GM23338 (cell line): ENCODE measurements at regions not wholly inside any gene's neighbourhood (a gene's known extent, or its start where the extent isn't known, plus 50 kb on each side); places are given as distances from the start of the nearest gene placed in this dataset.

Source experiments
- ATAC-seq: fragments of 200-7000 bp; cut with Tn5 transposase; 3 replicates; pipeline ENCODE4 v1.9.1; 2020
- DNase-seq: peaks from one replicate; pipeline ENCODE4 v3.0.0-alpha.2; 2015; ENCODE audit warnings: low spot score
- H2AFZ ChIP-seq: fragments of 200-600 bp; sonication (generic); 2 replicates; pipeline ENCODE4 v1.8.0; 2016; ENCODE audit warnings: antibody characterized with exemption, mild to moderate bottlenecking, moderate library complexity
- H3F3A ChIP-seq: fragments of 200-600 bp; sonication (generic); replicated peaks from 2 replicates; pipeline ENCODE4 v1.8.0; 2017; ENCODE audit warnings: antibody characterized with exemption, mixed run types, low read depth
- H3K27ac ChIP-seq: fragments of 200-600 bp; sonication (generic); 2 replicates; pipeline ENCODE4 v1.6.1; 2016; ENCODE audit warnings: low read depth
- H3K27me3 ChIP-seq: fragments of 200-600 bp; sonication (generic); 2 replicates; pipeline ENCODE4 v1.8.0; 2016; ENCODE audit warnings: mild to moderate bottlenecking, mixed run types, moderate library complexity; ENCODE audit not compliant: insufficient read depth
- H3K36me3 ChIP-seq: fragments of 200-600 bp; sonication (generic); 2 replicates; pipeline ENCODE4 v1.8.0; 2016; ENCODE audit warnings: mild to moderate bottlenecking; ENCODE audit not compliant: insufficient read depth
- H3K4me1 ChIP-seq: fragments of 200-600 bp; sonication (generic); 2 replicates; pipeline ENCODE4 v1.8.0; 2016; ENCODE audit warnings: mild to moderate bottlenecking, moderate library complexity; ENCODE audit not compliant: insufficient read depth
- H3K4me2 ChIP-seq: fragments of 200-600 bp; sonication (generic); 2 replicates; pipeline ENCODE4 v1.7.1; 2017; ENCODE audit warnings: mixed run types
- H3K4me3 ChIP-seq: fragments of 200-600 bp; sonication (generic); 2 replicates; pipeline ENCODE4 v1.6.1; 2016; ENCODE audit warnings: mixed run types
- H3K79me2 ChIP-seq: fragments of 200-600 bp; sonication (generic); replicated peaks from 2 replicates; pipeline ENCODE4 v1.8.0; 2017; ENCODE audit warnings: mild to moderate bottlenecking; ENCODE audit not compliant: insufficient read depth
- H3K9me2 ChIP-seq: fragments of 200-600 bp; sonication (generic); 2 replicates; pipeline ENCODE4 v1.8.0; 2017; ENCODE audit not compliant: insufficient read depth
- H4K20me1 ChIP-seq: fragments of 200-600 bp; sonication (generic); replicated peaks from 2 replicates; pipeline ENCODE4 v1.8.0; 2017; ENCODE audit warnings: mild to moderate bottlenecking; ENCODE audit not compliant: insufficient read depth
- H3K27ac Mint-ChIP-seq: 2 replicates; pipeline ENCODE4 v1.8.0; 2020; ENCODE audit warnings: inconsistent platforms, mild to moderate bottlenecking, moderate library complexity, mixed read lengths
- H3K27me3 Mint-ChIP-seq: 3 replicates; pipeline ENCODE4 v1.8.0; 2022; ENCODE audit warnings: low read depth, mild to moderate bottlenecking, moderate library complexity, mixed read lengths, inconsistent platforms; ENCODE audit not compliant: insufficient read depth, poor library complexity
- H3K36me3 Mint-ChIP-seq: 3 replicates; pipeline ENCODE4 v1.8.0; 2021; ENCODE audit warnings: low read depth, mild to moderate bottlenecking, inconsistent platforms, moderate library complexity, mixed read lengths
- H3K4me1 Mint-ChIP-seq: 3 replicates; pipeline ENCODE4 v1.8.0; 2020; ENCODE audit warnings: mild to moderate bottlenecking, inconsistent platforms, mixed read lengths
- H3K4me3 Mint-ChIP-seq: 3 replicates; pipeline ENCODE4 v1.8.0; 2021; ENCODE audit warnings: moderate library complexity, mild to moderate bottlenecking, inconsistent platforms, mixed read lengths
- H3K9me3 Mint-ChIP-seq: 3 replicates; pipeline ENCODE4 v1.8.0; 2020; ENCODE audit warnings: moderate library complexity, mild to moderate bottlenecking, inconsistent platforms, mixed read lengths
- CREB1 ChIP-seq: fragments of 250-450 bp; sonication (Bioruptor Pico); IDR thresholded peaks from 2 replicates; pipeline ENCODE4 v1.5.0; 2020; ENCODE audit warnings: low read depth, mild to moderate bottlenecking, moderate library complexity
- ETS1 ChIP-seq: IDR thresholded peaks from 2 replicates; pipeline ENCODE4 v1.6.1; 2016; ENCODE audit warnings: antibody characterized with exemption
- EZH2 ChIP-seq: fragments of 200-600 bp; sonication (generic); IDR thresholded peaks from one replicate; pipeline ENCODE4 v1.8.0; 2017; ENCODE audit warnings: antibody characterized with exemption, mild to moderate bottlenecking, low read depth; ENCODE audit not compliant: unreplicated experiment
- EZH2phosphoT487 ChIP-seq: fragments of 200-600 bp; sonication (generic); IDR thresholded peaks from one replicate; pipeline ENCODE4 v1.8.1; 2018; ENCODE audit warnings: antibody characterized with exemption; ENCODE audit not compliant: unreplicated experiment
- JUNB ChIP-seq: IDR thresholded peaks from one replicate; pipeline ENCODE4 v1.6.1; 2016; ENCODE audit warnings: antibody characterized with exemption; ENCODE audit not compliant: unreplicated experiment
- NANOG ChIP-seq: IDR thresholded peaks from 2 replicates; pipeline ENCODE4 v1.6.1; 2016; ENCODE audit warnings: antibody characterized with exemption, borderline replicate concordance
- POLR2AphosphoS5 ChIP-seq: IDR thresholded peaks from 2 replicates; pipeline ENCODE4 v1.6.1; 2016; ENCODE audit warnings: antibody characterized with exemption, low read depth
- STAT1 ChIP-seq: IDR thresholded peaks from one replicate; pipeline ENCODE4 v1.6.1; 2016; ENCODE audit warnings: antibody characterized with exemption; ENCODE audit not compliant: unreplicated experiment
- ZNF114 ChIP-seq: fragments of 250-450 bp; sonication (Bioruptor Pico); IDR thresholded peaks from 2 replicates; pipeline ENCODE4 v1.5.0; 2020; ENCODE audit warnings: mild to moderate bottlenecking, moderate library complexity
- ZNF331 ChIP-seq: fragments of 250-450 bp; sonication (Bioruptor Pico); IDR thresholded peaks from 2 replicates; pipeline ENCODE4 v1.5.0; 2020; ENCODE audit warnings: low read depth, mild to moderate bottlenecking, moderate library complexity
- ZNF462 ChIP-seq: fragments of 250-450 bp; sonication (Bioruptor Pico); IDR thresholded peaks from 2 replicates; pipeline ENCODE4 v1.5.0; 2020; ENCODE audit warnings: mild to moderate bottlenecking, moderate library complexity
- TF ChIP-seq, protein P1 (sequence below), 2 experiments: fragments of 200-600 bp in 1 of 2; sonication (generic) in 1 of 2; conservative IDR thresholded peaks; 2 replicates each; pipeline versions ENCODE4 v1.5.1 to v1.6.1; 2016 to 2017; ENCODE audit warnings: antibody characterized with exemption in 2 of 2, low read depth in 2 of 2, mild to moderate bottlenecking in 2 of 2, moderate library complexity in 1 of 2
- TF ChIP-seq, protein P2 (sequence below): IDR thresholded peaks from one replicate; pipeline ENCODE4 v1.6.1; 2018; ENCODE audit warnings: antibody characterized with exemption; ENCODE audit not compliant: unreplicated experiment

- TF ChIP-seq NANOG, result no peak
- TF ChIP-seq POLR2AphosphoS5, result no peak
- no peak for TF ChIP-seq ZNF114 (CRISPR knock-in tag)
- TF ChIP-seq, protein P1, sequence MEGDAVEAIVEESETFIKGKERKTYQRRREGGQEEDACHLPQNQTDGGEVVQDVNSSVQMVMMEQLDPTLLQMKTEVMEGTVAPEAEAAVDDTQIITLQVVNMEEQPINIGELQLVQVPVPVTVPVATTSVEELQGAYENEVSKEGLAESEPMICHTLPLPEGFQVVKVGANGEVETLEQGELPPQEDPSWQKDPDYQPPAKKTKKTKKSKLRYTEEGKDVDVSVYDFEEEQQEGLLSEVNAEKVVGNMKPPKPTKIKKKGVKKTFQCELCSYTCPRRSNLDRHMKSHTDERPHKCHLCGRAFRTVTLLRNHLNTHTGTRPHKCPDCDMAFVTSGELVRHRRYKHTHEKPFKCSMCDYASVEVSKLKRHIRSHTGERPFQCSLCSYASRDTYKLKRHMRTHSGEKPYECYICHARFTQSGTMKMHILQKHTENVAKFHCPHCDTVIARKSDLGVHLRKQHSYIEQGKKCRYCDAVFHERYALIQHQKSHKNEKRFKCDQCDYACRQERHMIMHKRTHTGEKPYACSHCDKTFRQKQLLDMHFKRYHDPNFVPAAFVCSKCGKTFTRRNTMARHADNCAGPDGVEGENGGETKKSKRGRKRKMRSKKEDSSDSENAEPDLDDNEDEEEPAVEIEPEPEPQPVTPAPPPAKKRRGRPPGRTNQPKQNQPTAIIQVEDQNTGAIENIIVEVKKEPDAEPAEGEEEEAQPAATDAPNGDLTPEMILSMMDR (conservative IDR thresholded peaks at IDR 0.05; ENCODE audit: low read depth in 2 of 2), result no peak
- no peak for TF ChIP-seq EZH2phosphoT487
- no peak for TF ChIP-seq EZH2
- no peak for TF ChIP-seq ZNF462 (CRISPR knock-in tag)
- no peak for TF ChIP-seq STAT1
- TF ChIP-seq JUNB, result no peak
- no peak for TF ChIP-seq CREB1 (CRISPR knock-in tag)
- TF ChIP-seq ZNF331 (CRISPR knock-in tag), result no peak
- TF ChIP-seq ETS1, result no peak
- TF ChIP-seq, protein P2, sequence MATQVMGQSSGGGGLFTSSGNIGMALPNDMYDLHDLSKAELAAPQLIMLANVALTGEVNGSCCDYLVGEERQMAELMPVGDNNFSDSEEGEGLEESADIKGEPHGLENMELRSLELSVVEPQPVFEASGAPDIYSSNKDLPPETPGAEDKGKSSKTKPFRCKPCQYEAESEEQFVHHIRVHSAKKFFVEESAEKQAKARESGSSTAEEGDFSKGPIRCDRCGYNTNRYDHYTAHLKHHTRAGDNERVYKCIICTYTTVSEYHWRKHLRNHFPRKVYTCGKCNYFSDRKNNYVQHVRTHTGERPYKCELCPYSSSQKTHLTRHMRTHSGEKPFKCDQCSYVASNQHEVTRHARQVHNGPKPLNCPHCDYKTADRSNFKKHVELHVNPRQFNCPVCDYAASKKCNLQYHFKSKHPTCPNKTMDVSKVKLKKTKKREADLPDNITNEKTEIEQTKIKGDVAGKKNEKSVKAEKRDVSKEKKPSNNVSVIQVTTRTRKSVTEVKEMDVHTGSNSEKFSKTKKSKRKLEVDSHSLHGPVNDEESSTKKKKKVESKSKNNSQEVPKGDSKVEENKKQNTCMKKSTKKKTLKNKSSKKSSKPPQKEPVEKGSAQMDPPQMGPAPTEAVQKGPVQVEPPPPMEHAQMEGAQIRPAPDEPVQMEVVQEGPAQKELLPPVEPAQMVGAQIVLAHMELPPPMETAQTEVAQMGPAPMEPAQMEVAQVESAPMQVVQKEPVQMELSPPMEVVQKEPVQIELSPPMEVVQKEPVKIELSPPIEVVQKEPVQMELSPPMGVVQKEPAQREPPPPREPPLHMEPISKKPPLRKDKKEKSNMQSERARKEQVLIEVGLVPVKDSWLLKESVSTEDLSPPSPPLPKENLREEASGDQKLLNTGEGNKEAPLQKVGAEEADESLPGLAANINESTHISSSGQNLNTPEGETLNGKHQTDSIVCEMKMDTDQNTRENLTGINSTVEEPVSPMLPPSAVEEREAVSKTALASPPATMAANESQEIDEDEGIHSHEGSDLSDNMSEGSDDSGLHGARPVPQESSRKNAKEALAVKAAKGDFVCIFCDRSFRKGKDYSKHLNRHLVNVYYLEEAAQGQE, result no peak
- Mint-ChIP-seq H3K4me1 (peaks cover 6% of the 10 kb centered on the region; the same call in 1 of the 3 replicates), H3K27ac (no peak overlapping the region), H3K36me3 (no peaks in the 10 kb centered on the region), H3K9me3 (no peaks in the 10 kb centered on the region), H3K4me3 (no peak overlapping the region), H3K27me3 (no peaks in the 10 kb centered on the region)
- Histone ChIP-seq H3K36me3 (no peaks in the 10 kb centered on the region), H3K9me2 (no peaks in the 10 kb centered on the region), H2AFZ (0 out of 2 replicates have a peak overlapping the region, but pooled peaks have one; percentile 47), H3K4me2 (no peak overlapping the region), H3K27me3 (no peaks in the 10 kb centered on the region), H3K4me1 (no peaks in the 10 kb centered on the region), H4K20me1 (no peaks in the 10 kb centered on the region), H3F3A (no peaks in the 10 kb centered on the region), H3K4me3 (no peak overlapping the region), H3K79me2 (no peaks in the 10 kb centered on the region), H3K27ac (no peak overlapping the region)
- DNase-seq (no peak), ATAC-seq (no peak)
These were observed 95.5 kb upstream of the MGMT start for GRCh38 chr10:129371541-129371940.
